ENCODE measurements at regions not wholly inside any gene's neighbourhood (a gene's known extent, or its start where the extent isn't known, plus 50 kb on each side); places are given as distances from the start of the nearest gene placed in this dataset.

GRCh38 chrX:150158554-150159332 is 204.4 kb upstream of the MAMLD1 start:
- DNase-seq (ENCODE audit: low spot score) (no peak), ATAC-seq (no peak)
- intact Hi-C loops (cut with DNase I): no loop called here

GRCh38 chrX:150159537-150159936 is 203.6 kb upstream of the MAMLD1 start:
- no peak for DNase-seq (ENCODE audit: low spot score)
- no peak for ATAC-seq

DNA sequence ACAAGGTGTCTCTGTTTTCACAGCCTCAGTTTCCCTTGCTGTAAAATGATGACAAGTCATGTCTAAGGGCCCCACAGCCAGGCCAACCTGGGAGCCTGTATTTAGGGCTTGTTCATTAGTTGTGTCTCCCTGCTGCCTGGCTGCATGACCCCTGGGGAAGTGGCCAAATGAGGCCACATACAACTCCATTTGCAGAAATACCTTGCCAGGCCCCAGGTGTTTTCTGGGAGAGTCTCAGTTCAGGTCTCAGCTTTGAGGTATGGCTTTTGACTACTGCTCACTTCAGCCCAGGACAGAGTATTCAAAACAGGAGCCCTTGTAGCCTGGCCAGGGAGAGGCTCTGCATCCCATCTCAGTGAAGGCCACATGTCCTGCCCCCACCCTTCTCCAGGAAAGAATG is 202.5 kb upstream of the MAMLD1 start:
- ATAC-seq (no peak), DNase-seq (ENCODE audit: low spot score) (no peak)
- intact Hi-C loops (cut with DNase I): no loop called here

More at GRCh38 chrX:150159537-150159936, 203.6 kb upstream of the MAMLD1 start:
- intact Hi-C loops (cut with DNase I): no loop called here

DNA sequence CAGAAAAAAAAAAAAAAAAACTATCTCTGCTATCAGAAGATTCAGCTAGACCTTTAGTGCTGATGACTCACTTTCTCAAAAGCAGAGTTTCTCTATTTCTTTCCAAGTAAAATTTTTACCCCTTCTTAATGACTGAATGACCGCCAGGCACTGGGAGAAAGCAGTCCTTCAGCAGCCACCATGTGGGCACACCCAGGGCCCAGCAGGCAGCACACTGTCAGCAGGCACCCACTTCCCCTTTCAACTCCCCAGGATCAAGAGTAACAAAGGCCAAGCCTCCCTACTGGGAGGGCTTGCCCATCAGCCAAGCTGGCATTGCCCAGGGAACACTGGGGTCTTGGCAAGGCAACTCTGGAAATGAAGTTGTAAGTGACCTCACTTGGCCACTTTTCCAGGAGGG is 201.9 kb upstream of the MAMLD1 start:
- DNase-seq (ENCODE audit: low spot score) (no peak), ATAC-seq (no peak)
- intact Hi-C loops (cut with DNase I): no loop called here

- DNase-seq (ENCODE audit: low spot score) (no peak), ATAC-seq (no peak)
- intact Hi-C loops (cut with DNase I): no loop called here
Observed at GRCh38 chrX:150162141-150162540, 201.0 kb upstream of the MAMLD1 start.

- intact Hi-C loops (cut with DNase I): no loop called here
Observed at GRCh38 chrX:150163221-150163930, 199.7 kb upstream of the MAMLD1 start.

DNA sequence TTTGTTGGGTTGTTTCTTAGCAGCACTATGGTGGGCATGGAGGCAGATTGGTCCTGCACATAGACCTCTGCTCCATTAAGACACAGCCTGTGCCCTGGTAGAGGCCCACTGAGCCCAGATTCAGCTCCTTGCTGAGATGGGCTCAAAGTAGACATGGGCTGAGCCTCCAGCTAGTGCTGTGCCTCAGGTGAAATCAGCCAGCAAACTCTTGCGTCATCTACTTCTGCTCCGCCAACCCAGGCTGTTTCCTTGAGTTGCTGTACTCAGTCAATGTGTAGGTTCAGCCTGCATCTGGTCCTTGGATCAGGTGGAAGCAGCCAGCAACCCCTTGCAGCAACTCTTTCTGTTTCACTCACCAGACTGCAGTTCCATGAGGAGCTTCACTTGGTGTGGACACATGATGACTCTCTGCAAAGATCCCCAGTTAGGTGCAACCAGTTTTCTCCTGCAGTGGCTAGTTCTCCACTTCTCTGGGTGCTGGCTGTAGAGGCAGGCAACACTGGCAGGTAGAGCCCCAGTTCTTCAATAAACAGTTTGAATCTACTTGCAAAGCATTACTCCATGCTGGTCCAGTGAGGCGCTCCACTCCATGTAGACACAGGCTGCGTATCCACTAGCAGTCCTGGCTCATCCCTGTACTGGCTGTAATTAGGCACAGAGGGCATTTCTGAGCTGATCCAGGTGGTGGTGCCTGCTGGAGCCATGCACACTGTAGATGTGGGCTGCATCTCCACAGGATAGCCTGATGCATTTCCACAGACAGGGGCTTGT is 199.0 kb upstream of the MAMLD1 start:
- intact Hi-C loops (cut with DNase I): no loop called here
- ATAC-seq: no peak
- DNase-seq (ENCODE audit: low spot score): no peak

More at GRCh38 chrX:150163221-150163930, 199.7 kb upstream of the MAMLD1 start:
- ATAC-seq (no peak), DNase-seq (ENCODE audit: low spot score) (no peak)

- intact Hi-C loops (cut with DNase I): no loop called here
- ATAC-seq (no peak), DNase-seq (ENCODE audit: low spot score) (no peak)
Observed at GRCh38 chrX:150164971-150165600, 198.0 kb upstream of the MAMLD1 start.

DNA sequence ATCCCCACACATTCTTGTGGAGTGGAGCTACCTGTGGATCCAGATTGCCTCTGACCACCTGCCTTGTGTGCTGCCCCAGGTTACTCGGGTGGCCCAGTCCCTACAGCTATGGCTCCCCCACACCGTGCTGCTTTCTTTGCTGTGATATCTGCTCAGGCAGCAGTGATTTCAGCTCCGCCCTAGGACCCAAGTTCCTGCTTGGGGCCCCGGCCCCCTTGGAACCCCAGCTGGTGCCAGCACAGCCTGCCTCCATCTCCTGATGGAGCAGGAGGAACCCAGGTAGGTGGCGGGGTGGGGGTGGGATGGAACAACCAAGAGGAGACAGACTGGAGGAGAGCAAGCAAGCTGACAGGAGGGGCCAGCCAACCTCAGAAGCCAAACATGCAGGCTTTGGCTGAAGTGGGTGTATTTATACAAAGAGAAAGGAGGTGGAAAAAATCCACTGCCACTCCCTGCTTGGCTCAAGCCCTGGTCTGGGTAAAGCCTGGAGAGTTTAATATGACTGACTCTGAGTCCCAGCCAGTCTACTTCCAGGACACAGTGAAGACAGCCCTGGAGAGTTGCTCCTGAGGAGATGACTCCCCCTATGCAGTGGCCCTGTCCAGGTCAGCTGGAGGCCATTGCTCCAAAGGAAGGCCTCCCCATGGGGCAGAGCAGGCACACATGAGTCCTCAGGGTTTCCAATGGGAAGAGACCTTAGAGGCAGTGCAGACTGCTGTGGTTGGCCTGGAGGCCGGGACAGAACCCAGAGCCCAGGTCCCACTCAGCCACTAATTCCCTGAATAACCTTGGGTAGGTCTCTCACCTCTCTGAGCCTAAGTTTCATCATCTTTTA is 197.1 kb upstream of the MAMLD1 start:
- DNase-seq (ENCODE audit: low spot score) (no peak), ATAC-seq (no peak)
- intact Hi-C loops (cut with DNase I): no loop called here

DNA sequence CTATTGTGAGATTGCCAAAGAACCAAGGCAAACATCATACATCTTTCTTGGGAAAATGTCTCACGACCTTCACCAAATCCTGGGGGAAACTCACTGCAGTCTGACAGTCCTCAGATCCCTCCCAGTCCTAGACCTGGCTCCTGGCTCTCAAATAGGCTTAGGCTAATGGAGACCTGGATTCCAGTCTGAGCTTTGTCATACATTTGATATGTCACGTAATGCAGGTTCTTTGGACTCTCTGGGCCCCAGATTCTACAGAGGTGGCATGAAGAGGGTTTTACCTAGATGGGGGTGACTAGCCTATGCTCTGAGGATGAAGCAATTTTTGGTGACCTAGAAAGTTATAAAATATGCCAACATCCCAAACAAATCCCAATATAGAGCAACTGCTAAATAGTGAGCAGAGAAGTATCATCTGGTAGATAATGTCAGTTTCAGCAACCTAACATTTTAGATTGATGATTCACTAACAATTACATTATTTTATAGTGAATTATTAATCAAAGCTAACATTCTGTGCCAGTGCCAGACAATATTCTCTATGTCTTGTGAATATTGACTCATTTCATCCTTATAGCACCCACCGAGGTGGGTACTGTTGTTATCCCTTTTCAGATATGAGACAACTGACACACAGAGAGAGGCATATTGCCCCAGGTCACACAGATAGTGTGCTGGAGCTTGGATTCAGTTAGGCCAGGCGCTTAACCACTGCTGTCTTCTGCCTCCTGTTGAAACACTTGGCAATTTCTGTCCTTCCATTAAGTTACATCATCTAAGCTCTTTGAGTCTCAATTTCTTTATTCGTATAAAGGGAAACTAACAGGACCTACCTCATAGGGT is 195.4 kb upstream of the MAMLD1 start:
- ATAC-seq: no peak
- DNase-seq (ENCODE audit: low spot score): no peak
- intact Hi-C loops (cut with DNase I): no loop called here

- intact Hi-C loops (cut with DNase I): no loop called here
- ATAC-seq: no peak
- no peak for DNase-seq (ENCODE audit: low spot score)
Observed at GRCh38 chrX:150182161-150182560, 181.0 kb upstream of the MAMLD1 start.

- intact Hi-C loops (cut with DNase I): no loop called here
- ATAC-seq (no peak), DNase-seq (ENCODE audit: low spot score) (no peak)
Observed at GRCh38 chrX:150184491-150184890, 178.6 kb upstream of the MAMLD1 start.

- ATAC-seq (no peak), DNase-seq (ENCODE audit: low spot score) (no peak)
- intact Hi-C loops (cut with DNase I): no loop called here
Observed at GRCh38 chrX:150185766-150186165, 177.4 kb upstream of the MAMLD1 start.

DNA sequence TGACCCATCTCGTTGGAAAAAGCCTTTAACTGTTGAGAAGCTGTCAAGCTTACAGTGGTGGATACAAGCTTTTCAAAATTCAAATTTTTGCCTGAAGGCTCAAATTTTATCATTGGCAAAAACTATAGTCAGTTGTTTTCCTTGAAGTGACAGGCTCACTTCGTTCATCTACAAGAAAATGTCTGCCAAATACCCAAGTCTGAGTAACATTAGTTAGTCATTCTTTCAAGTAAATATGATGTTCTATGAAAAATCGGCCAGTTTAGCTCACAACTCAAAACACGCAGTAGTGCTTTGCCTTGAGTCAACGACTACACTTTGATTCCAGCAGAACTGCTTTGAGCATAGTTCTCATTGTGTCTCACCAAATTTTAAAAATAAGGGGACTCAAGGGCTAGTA is 170.3 kb upstream of the MAMLD1 start:
- intact Hi-C loops (cut with DNase I): no loop called here
- no peak for ATAC-seq
- DNase-seq (ENCODE audit: low spot score): no peak

GRCh38 chrX:150196285-150196684 is 166.8 kb upstream of the MAMLD1 start:
- DNase-seq (ENCODE audit: low spot score): no peak
- intact Hi-C loops (cut with DNase I): no loop called here
- ATAC-seq: no peak

GRCh38 chrX:150197388-150197787 is 165.7 kb upstream of the MAMLD1 start:
- ATAC-seq: no peak
- intact Hi-C loops (cut with DNase I): no loop called here
- no peak for DNase-seq (ENCODE audit: low spot score)

DNA sequence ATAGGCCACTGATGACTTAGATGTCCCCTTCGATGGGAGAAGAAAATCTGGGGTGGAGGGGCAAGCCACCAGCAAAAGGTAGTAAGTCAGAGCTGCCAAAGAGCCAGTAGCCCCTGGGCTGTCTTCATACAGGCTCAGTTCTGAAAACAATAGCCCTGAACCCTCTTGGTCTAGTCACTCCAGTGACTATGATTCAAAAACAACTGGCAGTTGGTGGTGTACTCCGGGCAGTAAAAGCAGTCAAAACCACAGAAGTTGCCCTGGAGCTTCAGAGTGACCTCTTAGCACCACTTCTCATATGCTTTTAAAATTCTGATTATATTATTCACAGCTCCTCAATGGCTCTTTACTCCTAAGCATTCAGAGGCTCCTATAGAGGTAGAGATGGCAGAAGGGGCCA is 164.3 kb upstream of the MAMLD1 start:
- intact Hi-C loops (cut with DNase I): no loop called here
- ATAC-seq (no peak), DNase-seq (ENCODE audit: low spot score) (no peak)

DNA sequence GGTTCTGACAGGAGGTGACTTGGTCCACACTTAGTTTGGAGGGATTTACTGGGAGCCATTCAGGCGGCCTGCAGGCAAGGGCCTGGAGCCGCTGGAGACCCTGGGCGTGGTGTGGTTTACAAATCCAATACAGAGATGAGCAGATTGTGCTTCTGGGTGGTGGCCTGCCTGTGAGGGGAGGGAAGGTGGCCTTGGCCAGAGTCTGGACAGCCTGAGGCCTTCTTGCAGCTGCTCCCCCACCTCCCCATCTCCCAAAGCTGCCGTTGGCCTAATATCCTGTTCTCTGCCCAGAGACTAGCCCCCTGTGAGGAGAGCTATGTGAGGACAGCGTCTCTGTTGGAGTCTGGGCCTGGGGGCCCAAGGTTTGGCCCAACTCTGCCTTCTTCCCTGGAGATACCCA is 163.9 kb upstream of the MAMLD1 start:
- intact Hi-C loops (cut with DNase I): no loop called here
- no peak for ATAC-seq
- DNase-seq (ENCODE audit: low spot score): no peak
